HUES6 (cell line): ENCODE measurements at regions not wholly inside any gene's neighbourhood (a gene's known extent, or its start where the extent isn't known, plus 50 kb on each side); places are given as distances from the start of the nearest gene placed in this dataset.

ENCODE experiments used
- H3K27ac ChIP-seq: 2 replicates; pipeline ENCODE4 v1.7.0; 2013; ENCODE audit warnings: low read depth, mild to moderate bottlenecking, low read length, inconsistent platforms
- H3K27me3 ChIP-seq: 2 replicates; pipeline ENCODE4 v1.6.1; 2013; ENCODE audit warnings: low read length; ENCODE audit not compliant: control insufficient read depth, insufficient read depth
- H3K36me3 ChIP-seq: 2 replicates; pipeline ENCODE4 v1.6.1; 2013; ENCODE audit warnings: low read length; ENCODE audit not compliant: control insufficient read depth, insufficient read depth
- H3K4me1 ChIP-seq: 2 replicates; pipeline ENCODE4 v1.6.1; 2013; ENCODE audit warnings: low read length; ENCODE audit not compliant: control insufficient read depth, insufficient read depth
- H3K4me3 ChIP-seq: 2 replicates; pipeline ENCODE4 v1.5.1; 2013; ENCODE audit warnings: low read depth, low read length
- H3K9ac ChIP-seq: one replicate; pipeline ENCODE4 v1.6.1; 2013; ENCODE audit warnings: mild to moderate bottlenecking, low read length
- H3K9me3 ChIP-seq: 2 replicates; pipeline ENCODE4 v1.6.1; 2013; ENCODE audit warnings: low read depth, low read length; ENCODE audit not compliant: control insufficient read depth, insufficient read depth

GRCh38 chr4:117224256-117224655 lies 138.9 kb upstream of the TRAM1L1 start:
- H3K4me3 ChIP-seq, result no peak overlapping the region

GRCh38 chr4:117225471-117225870 lies 140.1 kb upstream of the TRAM1L1 start:
- Histone ChIP-seq H3K4me1 (no peaks in the 10 kb centered on the region), H3K4me3 (no peak overlapping the region), H3K27ac (no peak overlapping the region), H3K27me3 (no peaks in the 10 kb centered on the region), H3K9me3 (0 out of 2 replicates have a peak, but pooled peaks cover 5% of the 10 kb centered on the region), H3K36me3 (no peaks in the 10 kb centered on the region), H3K9ac (no peak overlapping the region)

More at GRCh38 chr4:117224256-117224655, 138.9 kb upstream of the TRAM1L1 start:
- no peak overlapping the region for H3K27ac ChIP-seq
- H3K9me3 ChIP-seq, result 0 out of 2 replicates have a peak, but pooled peaks cover 5% of the 10 kb centered on the region
- no peaks in the 10 kb centered on the region for H3K27me3 ChIP-seq
- no peak overlapping the region for H3K9ac ChIP-seq
- no peaks in the 10 kb centered on the region for H3K36me3 ChIP-seq
- H3K4me1 ChIP-seq, result no peaks in the 10 kb centered on the region

GRCh38 chr4:117227925-117228324 lies 142.5 kb upstream of the TRAM1L1 start:
- Histone ChIP-seq H3K4me3 (no peak overlapping the region), H3K9ac (no peak overlapping the region), H3K36me3 (no peaks in the 10 kb centered on the region), H3K9me3 (no peaks in the 10 kb centered on the region), H3K4me1 (no peaks in the 10 kb centered on the region), H3K27me3 (no peaks in the 10 kb centered on the region), H3K27ac (no peak overlapping the region)

- Histone ChIP-seq H3K9ac (no peak overlapping the region), H3K9me3 (peaks cover 10% of the 10 kb centered on the region), H3K27me3 (no peaks in the 10 kb centered on the region), H3K4me3 (no peak overlapping the region), H3K4me1 (no peaks in the 10 kb centered on the region), H3K27ac (no peak overlapping the region), H3K36me3 (no peaks in the 10 kb centered on the region)
Measured at GRCh38 chr4:117239434-117239833, 154.1 kb upstream of the TRAM1L1 start.

GRCh38 chr4:117249333-117249732 lies 164.0 kb upstream of the TRAM1L1 start:
- no peak overlapping the region for H3K9ac ChIP-seq
- H3K27me3 ChIP-seq, result no peaks in the 10 kb centered on the region
- H3K9me3 ChIP-seq, result peaks cover 4% of the 10 kb centered on the region; the same call in 1 of the 2 replicates
- no peaks in the 10 kb centered on the region for H3K4me1 ChIP-seq
- H3K4me3 ChIP-seq, result no peak overlapping the region
- no peaks in the 10 kb centered on the region for H3K36me3 ChIP-seq
- H3K27ac ChIP-seq, result no peak overlapping the region

- Histone ChIP-seq H3K9me3 (no peaks in the 10 kb centered on the region), H3K27me3 (no peaks in the 10 kb centered on the region), H3K9ac (no peak overlapping the region), H3K4me1 (peaks cover 2% of the 10 kb centered on the region; the same call in 1 of the 2 replicates), H3K27ac (no peak overlapping the region), H3K4me3 (no peak overlapping the region), H3K36me3 (no peaks in the 10 kb centered on the region)
Measured at GRCh38 chr4:117264072-117264471, 178.7 kb upstream of the TRAM1L1 start.

GRCh38 chr4:117267317-117267716 lies 181.9 kb upstream of the TRAM1L1 start:
- H3K27me3 ChIP-seq, result no peaks in the 10 kb centered on the region

GRCh38 chr4:117284736-117285135 lies 199.4 kb upstream of the TRAM1L1 start:
- H3K36me3 ChIP-seq, result no peaks in the 10 kb centered on the region
- H3K27me3 ChIP-seq, result no peaks in the 10 kb centered on the region
- no peak overlapping the region for H3K4me3 ChIP-seq
- H3K4me1 ChIP-seq, result no peaks in the 10 kb centered on the region
- no peak overlapping the region for H3K27ac ChIP-seq
- H3K9ac ChIP-seq, result no peak overlapping the region
- H3K9me3 ChIP-seq, result no peaks in the 10 kb centered on the region

More at GRCh38 chr4:117267317-117267716, 181.9 kb upstream of the TRAM1L1 start:
- H3K4me3 ChIP-seq, result no peak overlapping the region
- H3K27ac ChIP-seq, result no peak overlapping the region
- no peaks in the 10 kb centered on the region for H3K9me3 ChIP-seq
- H3K9ac ChIP-seq, result no peak overlapping the region
- no peaks in the 10 kb centered on the region for H3K36me3 ChIP-seq
- H3K4me1 ChIP-seq, result no peaks in the 10 kb centered on the region

- Histone ChIP-seq H3K36me3 (no peaks in the 10 kb centered on the region), H3K9me3 (no peaks in the 10 kb centered on the region), H3K27me3 (no peaks in the 10 kb centered on the region), H3K9ac (no peak overlapping the region), H3K27ac (no peak overlapping the region), H3K4me3 (no peak overlapping the region), H3K4me1 (no peaks in the 10 kb centered on the region)
Measured at GRCh38 chr4:117293784-117294183, 208.4 kb upstream of the TRAM1L1 start.

- no peak overlapping the region for H3K4me3 ChIP-seq
- no peak overlapping the region for H3K9ac ChIP-seq
- H3K9me3 ChIP-seq, result no peaks in the 10 kb centered on the region
- H3K4me1 ChIP-seq, result no peaks in the 10 kb centered on the region
- H3K27me3 ChIP-seq, result no peaks in the 10 kb centered on the region
- H3K27ac ChIP-seq, result no peak overlapping the region
- no peaks in the 10 kb centered on the region for H3K36me3 ChIP-seq
Measured at GRCh38 chr4:117302226-117302625, 216.8 kb upstream of the TRAM1L1 start.

GRCh38 chr4:117311215-117311614 lies 225.8 kb upstream of the TRAM1L1 start:
- Histone ChIP-seq H3K27ac (no peak overlapping the region), H3K4me3 (no peak overlapping the region), H3K36me3 (no peaks in the 10 kb centered on the region), H3K9me3 (no peaks in the 10 kb centered on the region), H3K27me3 (no peaks in the 10 kb centered on the region), H3K4me1 (no peaks in the 10 kb centered on the region), H3K9ac (no peak overlapping the region)

GRCh38 chr4:117311989-117312388 lies 226.6 kb upstream of the TRAM1L1 start:
- H3K4me1 ChIP-seq, result no peaks in the 10 kb centered on the region
- H3K4me3 ChIP-seq, result no peak overlapping the region
- H3K36me3 ChIP-seq, result no peaks in the 10 kb centered on the region
- no peaks in the 10 kb centered on the region for H3K9me3 ChIP-seq
- no peak overlapping the region for H3K9ac ChIP-seq
- H3K27me3 ChIP-seq, result no peaks in the 10 kb centered on the region
- H3K27ac ChIP-seq, result no peak overlapping the region
